Prostate gland (tissue), 2 donors: ENCODE measurements at regions not wholly inside any gene's neighbourhood (a gene's known extent, or its start where the extent isn't known, plus 50 kb on each side); places are given as distances from the start of the nearest gene placed in this dataset.

Source experiments
- DNase-seq: peaks from one replicate; pipeline ENCODE4 v3.0.0-alpha.2; 2019; ENCODE audit warnings: low spot score
- H3K27ac ChIP-seq, 2 donors: fragments of 200-600 bp; sonication (generic); 2 replicates each; pipeline ENCODE4 v1.5.1; 2017 to 2019
- H3K27me3 ChIP-seq: fragments of 200-600 bp; sonication (generic); replicated peaks from 2 replicates; pipeline ENCODE4 v1.5.1; 2019; ENCODE audit not compliant: insufficient read depth
- H3K36me3 ChIP-seq, 2 donors: fragments of 200-600 bp; sonication (generic); 1 replicate in 1 of 2; 2 replicates in 1 of 2; pipeline versions ENCODE4 v1.5.1 to v1.8.1; 2017 to 2019
- H3K4me1 ChIP-seq: fragments of 200-600 bp; sonication (generic); replicated peaks from 2 replicates; pipeline ENCODE4 v1.5.1; 2019
- H3K4me3 ChIP-seq, 2 donors: fragments of 200-600 bp; sonication (generic); 2 replicates each; pipeline ENCODE4 v1.5.1; 2017 to 2019
- H3K9me3 ChIP-seq: fragments of 200-600 bp; sonication (generic); 2 replicates; pipeline ENCODE4 v1.5.1; 2017
- CTCF ChIP-seq, 4 experiments: fragments of 200-600 bp in 2 of 4; fragments of 450-650 bp in 2 of 4; sonication (generic) in 2 of 4; IDR thresholded peaks; 1 replicate in 3 of 4; 2 replicates in 1 of 4; pipeline ENCODE4 v1.5.1; 2016 to 2019; ENCODE audit warnings: antibody characterized with exemption in 4 of 4, mild to moderate bottlenecking in 2 of 4, moderate library complexity in 2 of 4
- POLR2A ChIP-seq: fragments of 450-650 bp; IDR thresholded peaks from one replicate; pipeline ENCODE4 v1.6.1; 2016; ENCODE audit warnings: antibody characterized with exemption, mild to moderate bottlenecking
- POLR2AphosphoS5 ChIP-seq: sonication (generic); formaldehyde crosslinking; IDR thresholded peaks from one replicate; pipeline ENCODE4 v1.6.1; 2017; ENCODE audit warnings: antibody characterized with exemption
- WGBS: methylation state at CpG from one replicate; pipeline ENCODE4 v1.1.5; 2018; 5-methylcytosine and 5-hydroxymethylcytosine counted together
- intact Hi-C: fragments of 100-400 bp; cut with DNase I; formaldehyde crosslinking; loops from one replicate; pipeline ENCODE4 v1.14.2; 2022

- DNase-seq, result no peak
- TF ChIP-seq POLR2A (no peak), POLR2AphosphoS5 (no peak), CTCF (IDR thresholded peaks at IDR 0.05) (no peak)
- H3K27ac ChIP-seq, result no peak overlapping the region
- intact Hi-C loops, result no loop called here
- no peaks in the 10 kb centered on the region for H3K27me3 ChIP-seq
- no peaks in the 10 kb centered on the region for H3K4me1 ChIP-seq
- no peak overlapping the region for H3K4me3 ChIP-seq
- no peaks in the 10 kb centered on the region for H3K9me3 ChIP-seq
- no peaks in the 10 kb centered on the region for H3K36me3 ChIP-seq
- WGBS, result 82% methylated on average over 11 of the region's 11 CpGs
Measured at GRCh38 chr20:6700563-6701329, 66.7 kb upstream of the BMP2 start.

GRCh38 chr20:6699921-6700562 is 67.4 kb upstream of the BMP2 start:
- intact Hi-C loops, result no loop called here
- no peak for TF ChIP-seq POLR2AphosphoS5
- Histone ChIP-seq H3K27me3 (no peaks in the 10 kb centered on the region), H3K36me3 (no peaks in the 10 kb centered on the region), H3K4me1 (no peaks in the 10 kb centered on the region), H3K27ac (no peak overlapping the region), H3K4me3 (no peak overlapping the region), H3K9me3 (no peaks in the 10 kb centered on the region)
- 48% methylated on average over 3 of the region's 3 CpGs for WGBS
- no peak for DNase-seq

GRCh38 chr20:6698723-6699122 is 68.8 kb upstream of the BMP2 start:
- 94% methylated on average over 4 of the region's 4 CpGs for WGBS
- Histone ChIP-seq H3K27me3 (no peaks in the 10 kb centered on the region), H3K9me3 (no peaks in the 10 kb centered on the region), H3K27ac (no peak overlapping the region), H3K4me3 (no peak overlapping the region), H3K4me1 (no peaks in the 10 kb centered on the region), H3K36me3 (no peaks in the 10 kb centered on the region)
- DNase-seq, result no peak
- intact Hi-C loops, result no loop called here
- TF ChIP-seq POLR2AphosphoS5 (no peak), POLR2A (no peak), CTCF (IDR thresholded peaks at IDR 0.05) (no peak)

GRCh38 chr20:6698056-6698455 is 69.4 kb upstream of the BMP2 start:
- no peaks in the 10 kb centered on the region for H3K4me1 ChIP-seq
- H3K27me3 ChIP-seq, result no peaks in the 10 kb centered on the region
- H3K27ac ChIP-seq, result no peak overlapping the region
- TF ChIP-seq POLR2AphosphoS5 (no peak), POLR2A (no peak), CTCF (IDR thresholded peaks at IDR 0.05) (no peak)
- no peak overlapping the region for H3K4me3 ChIP-seq
- H3K9me3 ChIP-seq, result no peaks in the 10 kb centered on the region
- intact Hi-C loops, result no loop called here
- DNase-seq, result peak; percentile 9
- no peaks in the 10 kb centered on the region for H3K36me3 ChIP-seq
- 68% methylated on average over 6 of the region's 6 CpGs for WGBS

- WGBS, result 87% methylated on average over 12 of the region's 12 CpGs
- DNase-seq, result no peak
- Histone ChIP-seq H3K4me3 (no peak overlapping the region), H3K9me3 (no peaks in the 10 kb centered on the region), H3K27ac (no peak overlapping the region), H3K4me1 (no peaks in the 10 kb centered on the region), H3K36me3 (no peaks in the 10 kb centered on the region), H3K27me3 (no peaks in the 10 kb centered on the region)
- intact Hi-C loops, result no loop called here
- no peak for TF ChIP-seq POLR2A
- no peak for TF ChIP-seq CTCF (IDR thresholded peaks at IDR 0.05)
- TF ChIP-seq POLR2AphosphoS5, result no peak
Measured at GRCh38 chr20:6697228-6697972, 70.1 kb upstream of the BMP2 start.
